HG03442 (cell line): ENCODE measurements at regions not wholly inside any gene's neighbourhood (a gene's known extent, or its start where the extent isn't known, plus 50 kb on each side); places are given as distances from the start of the nearest gene placed in this dataset.
"Not testable (repeated sequence)": the region's sequence is repeated elsewhere in the genome, so short reads cannot be mapped to it uniquely, and the experiment has no call there.

Experiments used
- ATAC-seq: cut with Tn5 transposase; IDR thresholded peaks from one replicate; pipeline ENCODE4 v1.9.1; 2021; ENCODE audit warnings: mild to moderate bottlenecking, moderate library complexity; ENCODE audit not compliant: unreplicated experiment

DNA sequence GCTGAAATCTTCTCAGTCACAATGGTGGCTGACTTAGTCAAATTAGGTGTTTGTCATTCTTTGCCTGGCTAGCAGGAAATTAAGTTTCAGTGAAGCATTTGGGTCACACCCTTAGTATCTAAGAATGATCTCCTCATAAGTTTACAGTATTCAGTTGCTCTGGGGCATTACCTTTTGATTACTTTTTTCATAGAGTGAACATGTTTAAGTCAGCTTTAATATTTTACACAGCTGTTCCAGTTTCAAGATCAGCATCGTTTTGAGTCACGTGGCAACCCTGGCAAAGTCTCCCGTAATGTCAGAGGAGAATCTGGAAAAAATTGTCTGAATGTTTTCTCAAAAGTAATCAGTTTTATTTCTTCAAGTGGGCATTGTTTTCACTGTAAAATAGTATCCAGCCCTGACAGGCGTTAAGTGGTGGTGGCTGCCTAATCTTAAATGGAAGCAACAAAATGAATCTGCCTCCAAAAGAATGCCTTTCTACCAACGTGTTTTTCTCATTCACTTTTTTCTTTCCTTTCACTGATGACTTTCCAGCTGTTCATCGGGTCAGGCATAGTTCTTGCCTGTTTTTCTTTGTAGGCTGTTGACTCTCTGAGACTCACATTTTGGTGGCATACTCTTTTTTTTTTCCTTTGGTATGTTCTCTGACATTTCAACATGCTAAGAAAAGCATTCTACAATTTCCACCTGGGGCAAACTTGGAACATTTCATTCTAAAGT is 319.6 kb upstream of the TCF4 start:
- ATAC-seq, result no peak

DNA sequence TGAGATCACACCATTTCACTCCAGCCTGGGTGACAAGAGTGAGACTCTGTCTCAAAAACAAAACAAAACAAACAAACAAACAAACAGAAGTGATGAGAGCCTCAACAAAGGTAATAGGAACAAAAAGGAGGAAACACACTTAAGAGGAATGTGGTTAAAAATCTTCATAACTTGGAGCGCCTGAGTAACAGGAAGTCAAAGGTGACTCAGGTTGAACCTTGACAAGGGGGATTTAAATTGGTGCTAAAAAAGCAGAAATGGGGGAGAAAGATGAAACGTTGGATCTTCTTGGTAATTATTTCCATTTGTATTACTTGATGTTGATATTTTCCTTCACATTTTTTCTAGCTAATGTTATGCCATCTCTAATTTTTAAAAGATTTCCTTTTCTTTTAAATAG is 318.5 kb upstream of the TCF4 start:
- no peak for ATAC-seq

DNA sequence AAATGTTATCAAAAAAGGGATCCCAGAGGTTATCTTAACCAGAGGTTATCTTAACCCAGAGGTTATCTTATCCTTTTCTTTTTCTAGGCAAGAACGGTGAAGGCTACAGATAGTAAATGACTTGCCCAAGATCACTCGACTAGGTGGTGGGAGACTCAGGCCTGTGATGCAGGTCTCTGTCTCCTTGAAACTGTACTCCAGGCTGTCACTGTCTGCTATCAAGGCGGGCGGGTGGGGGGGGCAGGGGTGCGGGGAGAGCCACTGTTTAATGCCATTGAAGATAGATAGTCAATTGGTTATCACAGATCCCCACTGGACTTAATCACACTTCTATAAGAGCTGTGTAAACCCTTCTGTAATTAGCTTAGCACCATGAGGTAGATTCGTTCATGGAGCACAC is 315.9 kb upstream of the TCF4 start:
- ATAC-seq, result no peak

DNA sequence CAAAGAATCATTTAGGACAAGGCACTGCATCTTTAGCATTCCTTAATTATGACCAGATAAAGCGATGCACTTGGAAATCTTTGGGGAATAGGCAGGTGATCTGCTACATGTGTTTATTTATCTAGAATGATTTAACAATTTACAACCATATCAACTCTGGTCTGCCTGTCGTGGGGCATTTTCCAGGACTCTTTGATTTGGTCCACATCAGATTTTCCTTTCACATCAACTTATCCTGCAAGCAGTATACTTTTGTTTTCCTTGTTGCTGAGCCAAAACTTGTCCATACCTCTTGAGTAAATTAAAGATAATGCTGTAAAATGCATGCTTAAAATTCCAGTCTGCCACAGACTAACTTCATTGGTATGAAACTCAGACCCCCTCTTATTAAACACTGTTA is 312.4 kb upstream of the TCF4 start:
- no peak for ATAC-seq

DNA sequence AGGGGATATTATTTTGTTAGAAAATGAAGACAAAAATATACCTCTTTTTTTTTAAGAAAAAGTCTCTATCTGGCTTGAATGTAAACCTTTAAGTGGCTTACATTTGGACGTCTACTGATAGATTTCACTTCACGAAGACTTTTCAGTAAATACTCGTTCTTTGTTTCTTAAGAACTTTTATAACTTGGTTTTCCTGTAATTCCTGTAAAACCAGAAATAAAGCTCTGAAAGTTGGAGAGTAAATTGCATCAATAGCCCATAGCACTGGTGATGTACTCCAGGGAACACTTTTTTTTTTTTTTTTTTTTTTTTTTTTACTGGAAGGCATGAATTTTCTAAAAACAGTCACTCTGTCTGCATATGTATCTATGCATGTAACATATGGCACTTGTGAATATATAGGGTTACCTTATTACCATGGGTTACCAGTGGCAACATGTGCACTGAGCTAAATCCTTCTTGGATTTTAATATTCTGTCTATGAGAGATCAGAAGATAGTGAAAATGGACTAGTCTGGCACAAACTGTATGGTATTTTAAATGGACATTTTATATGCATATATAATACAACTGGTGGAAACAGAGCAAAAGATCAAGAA is 309.2 kb upstream of the TCF4 start:
- ATAC-seq, result no peak

GRCh38 chr18:55893948-55894347 is 306.0 kb upstream of the TCF4 start:
- no peak for ATAC-seq

DNA sequence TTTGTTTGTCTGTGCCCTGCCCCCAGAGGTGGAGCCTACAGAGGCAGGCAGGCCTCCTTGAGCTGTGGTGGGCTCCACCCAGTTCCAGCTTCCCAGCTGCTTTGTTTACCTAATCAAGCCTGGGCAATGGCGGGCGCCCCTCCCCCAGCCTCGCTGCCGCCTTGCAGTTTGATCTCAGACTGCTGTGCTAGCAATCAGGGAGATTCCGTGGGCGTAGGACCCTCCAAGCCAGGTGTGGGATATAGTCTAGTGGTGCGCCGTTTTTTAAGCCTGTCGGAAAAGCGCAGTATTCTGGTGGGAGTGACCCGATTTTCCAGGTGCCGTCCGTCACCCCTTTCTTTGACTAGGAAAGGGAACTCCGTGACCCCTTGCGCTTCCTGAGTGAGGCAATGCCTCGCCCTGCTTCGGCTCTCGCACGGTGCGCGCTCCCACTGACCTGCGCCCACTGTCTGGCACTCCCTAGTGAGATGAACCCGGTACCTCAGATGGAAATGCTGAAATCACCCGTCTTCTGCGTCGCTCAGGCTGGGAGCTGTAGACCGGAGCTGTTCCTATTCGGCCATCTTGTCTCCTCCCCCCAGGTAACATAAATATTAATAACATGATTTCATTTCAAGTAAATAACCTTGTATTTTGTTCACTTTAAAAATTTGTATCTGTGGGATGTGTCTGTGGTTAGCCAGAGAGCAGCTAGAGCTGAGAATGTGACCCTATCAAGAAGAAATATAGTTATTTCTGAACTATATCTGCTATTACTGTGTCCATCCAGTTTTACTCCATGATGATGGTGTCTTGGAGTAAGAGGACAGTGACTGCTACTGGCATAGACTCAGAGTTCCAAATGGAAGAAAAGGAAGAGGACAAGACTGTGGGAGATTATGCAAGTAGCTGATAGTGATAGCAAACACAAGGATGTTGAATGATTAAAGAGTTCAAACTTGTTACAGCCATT is 305.1 kb upstream of the TCF4 start:
- ATAC-seq, result not testable (repeated sequence)

DNA sequence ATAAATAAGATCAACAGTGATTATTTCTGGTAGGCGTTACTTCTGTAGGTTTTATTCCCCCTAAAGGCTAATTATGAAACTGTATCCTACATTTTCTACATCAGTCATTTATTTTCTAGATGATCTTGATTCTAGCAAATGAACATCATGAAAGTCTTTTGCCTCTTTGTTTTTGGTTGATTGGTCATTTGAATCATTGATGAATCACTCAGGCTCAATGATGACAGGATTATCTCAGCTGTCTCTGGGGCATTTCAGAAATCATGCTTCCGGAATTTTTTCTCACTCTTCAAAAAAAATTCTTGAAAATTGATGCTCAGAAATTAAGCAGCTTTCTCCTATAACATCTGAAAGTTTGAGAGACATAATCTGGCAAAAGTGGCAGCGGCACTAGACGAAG is 298.9 kb upstream of the TCF4 start:
- no peak for ATAC-seq

- ATAC-seq, result no peak
Observed at GRCh38 chr18:55884498-55884897, 296.5 kb upstream of the TCF4 start.

GRCh38 chr18:55880617-55881016 is 292.6 kb upstream of the TCF4 start:
- no peak for ATAC-seq

GRCh38 chr18:55879331-55879730 is 291.3 kb upstream of the TCF4 start:
- no peak for ATAC-seq

- peak; percentile 57 for ATAC-seq
Observed at GRCh38 chr18:55878224-55878623, 290.2 kb upstream of the TCF4 start.

GRCh38 chr18:55877321-55877720 is 289.3 kb upstream of the TCF4 start:
- ATAC-seq, result no peak

GRCh38 chr18:55876254-55876653 is 288.3 kb upstream of the TCF4 start:
- no peak for ATAC-seq

DNA sequence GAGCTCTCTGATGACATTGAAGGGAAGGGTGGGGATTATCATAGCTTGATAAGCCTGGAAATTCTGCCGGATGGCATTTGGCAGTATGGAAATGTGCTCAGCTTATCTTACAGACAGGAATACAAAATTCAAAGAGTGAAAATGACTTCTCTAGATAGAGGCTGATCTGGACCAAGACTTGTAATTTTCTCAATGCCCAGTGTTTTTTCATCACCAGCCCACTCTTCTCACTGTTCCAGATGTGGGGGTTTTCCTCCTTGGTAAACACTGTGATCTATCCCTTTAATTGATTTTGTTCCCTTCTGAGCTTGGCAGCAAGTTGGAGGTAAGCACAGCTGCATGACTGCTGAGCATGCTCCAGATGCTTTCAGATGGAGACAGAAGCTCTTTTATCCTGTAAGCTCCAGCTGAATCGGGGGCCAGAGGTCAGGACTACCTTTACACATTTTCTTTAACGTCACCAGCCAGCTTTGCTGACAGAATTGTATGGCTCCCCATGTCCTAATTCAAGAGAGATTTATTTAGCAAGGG is 287.4 kb upstream of the TCF4 start:
- no peak for ATAC-seq

GRCh38 chr18:55869556-55870501 is 281.8 kb upstream of the TCF4 start:
- no peak for ATAC-seq

- no peak for ATAC-seq
Observed at GRCh38 chr18:55868909-55869308, 280.9 kb upstream of the TCF4 start.

- no peak for ATAC-seq
Observed at GRCh38 chr18:55866886-55867285, 278.9 kb upstream of the TCF4 start.

- no peak for ATAC-seq
Observed at GRCh38 chr18:55866006-55866405, 278.0 kb upstream of the TCF4 start.

DNA sequence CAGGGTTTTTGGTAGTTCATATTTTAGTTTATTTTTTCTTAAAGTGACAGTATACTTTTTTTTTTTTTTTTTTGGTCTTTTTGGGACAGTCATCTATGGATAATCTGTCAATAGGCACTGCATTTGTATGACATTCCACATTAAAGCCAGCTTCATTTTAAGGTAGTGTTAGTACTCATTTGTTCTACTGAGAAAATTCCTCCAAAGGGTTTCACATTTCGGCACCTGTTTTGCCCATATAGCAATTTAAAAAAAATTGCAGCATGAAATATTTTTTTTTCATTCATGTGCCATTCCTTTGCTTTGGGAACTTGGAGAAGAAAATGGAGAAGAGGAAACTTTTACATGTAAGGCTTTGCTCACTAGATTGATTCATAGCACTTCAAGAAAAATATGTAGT is 276.3 kb upstream of the TCF4 start:
- ATAC-seq, result no peak
